ENCODE measurements at regions not wholly inside any gene's neighbourhood (a gene's known extent, or its start where the extent isn't known, plus 50 kb on each side); places are given as distances from the start of the nearest gene placed in this dataset.

DNA sequence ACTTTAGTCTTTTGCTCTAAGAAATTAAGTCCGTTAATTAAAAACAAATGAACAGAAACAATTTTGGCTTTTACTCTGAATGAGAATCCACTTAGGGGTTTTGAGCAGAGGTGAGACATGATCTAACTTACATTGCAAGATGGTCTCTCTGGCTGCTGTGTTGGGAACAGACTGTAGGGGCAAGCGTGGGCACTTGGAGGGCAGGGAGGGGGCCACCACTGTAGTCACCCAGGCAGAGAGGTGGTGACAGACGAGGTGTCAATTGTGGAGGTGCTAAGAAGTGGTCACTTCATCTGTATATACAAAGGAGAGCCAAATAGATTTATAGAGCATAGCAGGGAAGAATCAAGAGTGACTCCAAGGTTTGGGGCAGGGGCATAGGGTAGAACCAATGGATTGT, 71.1 kb upstream of the IRF2BP2 start (continued):
- TF ChIP-seq EGR1 (IDR thresholded peaks at IDR 0.05; ENCODE audit: low read depth), result no peak

DNA sequence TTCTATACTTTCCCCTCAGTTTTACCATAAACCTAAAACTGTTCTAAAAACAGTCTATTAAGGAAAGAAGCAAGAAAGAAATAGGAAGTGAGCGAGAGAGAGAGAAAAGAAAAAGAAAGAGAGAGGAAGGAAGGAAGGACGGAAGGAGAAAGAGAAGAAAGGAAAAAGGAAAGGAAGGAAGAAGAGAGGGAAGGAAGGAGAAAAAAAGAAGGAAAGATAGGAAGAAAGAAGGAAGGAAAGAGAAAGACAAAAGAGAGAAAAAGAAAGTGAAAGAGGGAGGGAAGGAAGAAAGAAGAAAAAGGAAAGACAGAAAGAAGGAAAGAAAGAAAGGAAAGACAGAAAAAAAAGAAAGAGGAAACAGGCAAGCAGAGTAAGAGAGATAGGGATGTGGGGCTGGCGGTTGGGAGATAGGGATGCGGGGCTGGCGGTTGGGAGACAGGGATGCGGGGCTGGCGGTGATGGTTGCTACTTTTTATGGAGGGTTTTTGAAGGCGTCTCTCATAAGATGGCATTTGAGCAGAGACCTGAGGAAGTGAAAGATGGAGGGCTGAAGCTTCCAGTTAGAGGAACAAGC, 70.4 kb upstream of the IRF2BP2 start:
- no peaks in the 10 kb centered on the region for H3K9me3 ChIP-seq (ENCODE audit: control insufficient read depth in 1 of 2, insufficient read depth in 1 of 2, low read depth in 1 of 2, low read length in 2 of 2)
- no peak overlapping the region for H2AFZ ChIP-seq (ENCODE audit: low read depth, low read length, poor library complexity, severe bottlenecking)
- no peaks in the 10 kb centered on the region for H3K79me2 ChIP-seq (ENCODE audit: insufficient read depth, low read length)
- no peak overlapping the region for H3K4me3 ChIP-seq (replicated peaks in 1 of 2; ENCODE audit: low read depth in 1 of 2, low read length in 2 of 2)
- H3K4me2 ChIP-seq (ENCODE audit: low read length), result no peak overlapping the region
- H3K36me3 ChIP-seq (ENCODE audit: control insufficient read depth in 1 of 2, insufficient read depth in 2 of 2, low read length in 2 of 2), result no peaks in the 10 kb centered on the region
- CTCF ChIA-PET, result no interaction called here
- POLR2A ChIA-PET, result no interaction called here
- DNase-seq (ENCODE audit: low read depth, low spot score) (no peak), ATAC-seq (no peak)
- intact Hi-C loops (cut with micrococcal nuclease), result no loop called here
- no TSS peak for BruUV-seq (replicated peaks)
- no peaks in the 10 kb centered on the region for H4K20me1 ChIP-seq (ENCODE audit: insufficient read depth)
- peaks cover 0 to 16% of the 10 kb centered on the region in 2 experiments; a peak in 2 of 4 replicates for H3K4me1 ChIP-seq (ENCODE audit: control insufficient read depth in 1 of 2, insufficient read depth in 2 of 2, low read length in 2 of 2)
- no peaks in the 10 kb centered on the region for H3K9me2 ChIP-seq (ENCODE audit: insufficient read depth)
- no peaks in the 10 kb centered on the region for H3K27me3 ChIP-seq (ENCODE audit: insufficient read depth, low read length)
- TF ChIP-seq POLR2AphosphoS5 (IDR thresholded peaks at IDR 0.05; ENCODE audit: low read depth, low read length) (no peak), EZH2 (IDR thresholded peaks at IDR 0.05) (no peak), ZNF274 (IDR thresholded peaks at IDR 0.05; ENCODE audit: low read depth, low read length) (no peak), JUND (IDR thresholded peaks at IDR 0.05) (no peak), FOSL1 (IDR thresholded peaks at IDR 0.05; ENCODE audit: low read depth) (no peak), CEBPB (IDR thresholded peaks at IDR 0.05; ENCODE audit: low read depth) (no peak), ZFX (IDR thresholded peaks at IDR 0.05) (no peak), POLR2A (IDR thresholded peaks at IDR 0.05; ENCODE audit: borderline replicate concordance, extremely low read depth, insufficient read depth, insufficient read length) (no peak), ELF1 (IDR thresholded peaks at IDR 0.05; ENCODE audit: borderline replicate concordance, low read depth) (no peak), RAD21 (IDR thresholded peaks at IDR 0.05; ENCODE audit: low read depth) (no peak), SP1 (IDR thresholded peaks at IDR 0.05; ENCODE audit: low read depth) (no peak), YY1 (IDR thresholded peaks at IDR 0.05; ENCODE audit: extremely low read depth, insufficient replicate concordance, low read depth, low read length) (no peak)
- TF ChIP-seq, protein P1, sequence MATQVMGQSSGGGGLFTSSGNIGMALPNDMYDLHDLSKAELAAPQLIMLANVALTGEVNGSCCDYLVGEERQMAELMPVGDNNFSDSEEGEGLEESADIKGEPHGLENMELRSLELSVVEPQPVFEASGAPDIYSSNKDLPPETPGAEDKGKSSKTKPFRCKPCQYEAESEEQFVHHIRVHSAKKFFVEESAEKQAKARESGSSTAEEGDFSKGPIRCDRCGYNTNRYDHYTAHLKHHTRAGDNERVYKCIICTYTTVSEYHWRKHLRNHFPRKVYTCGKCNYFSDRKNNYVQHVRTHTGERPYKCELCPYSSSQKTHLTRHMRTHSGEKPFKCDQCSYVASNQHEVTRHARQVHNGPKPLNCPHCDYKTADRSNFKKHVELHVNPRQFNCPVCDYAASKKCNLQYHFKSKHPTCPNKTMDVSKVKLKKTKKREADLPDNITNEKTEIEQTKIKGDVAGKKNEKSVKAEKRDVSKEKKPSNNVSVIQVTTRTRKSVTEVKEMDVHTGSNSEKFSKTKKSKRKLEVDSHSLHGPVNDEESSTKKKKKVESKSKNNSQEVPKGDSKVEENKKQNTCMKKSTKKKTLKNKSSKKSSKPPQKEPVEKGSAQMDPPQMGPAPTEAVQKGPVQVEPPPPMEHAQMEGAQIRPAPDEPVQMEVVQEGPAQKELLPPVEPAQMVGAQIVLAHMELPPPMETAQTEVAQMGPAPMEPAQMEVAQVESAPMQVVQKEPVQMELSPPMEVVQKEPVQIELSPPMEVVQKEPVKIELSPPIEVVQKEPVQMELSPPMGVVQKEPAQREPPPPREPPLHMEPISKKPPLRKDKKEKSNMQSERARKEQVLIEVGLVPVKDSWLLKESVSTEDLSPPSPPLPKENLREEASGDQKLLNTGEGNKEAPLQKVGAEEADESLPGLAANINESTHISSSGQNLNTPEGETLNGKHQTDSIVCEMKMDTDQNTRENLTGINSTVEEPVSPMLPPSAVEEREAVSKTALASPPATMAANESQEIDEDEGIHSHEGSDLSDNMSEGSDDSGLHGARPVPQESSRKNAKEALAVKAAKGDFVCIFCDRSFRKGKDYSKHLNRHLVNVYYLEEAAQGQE (IDR thresholded peaks at IDR 0.05; ENCODE audit: low read depth), result no peak
- RAD21 ChIA-PET (ENCODE audit: low non-redundant PET in 1 of 2, low total read pairs in 2 of 2, uncharacterized antibody in 2 of 2, unreplicated experiment in 2 of 2), result no interaction called here
- no peak overlapping the region for H3K27ac ChIP-seq (ENCODE audit: low read depth, low read length)
- H3K9ac ChIP-seq (ENCODE audit: low read length), result no peak overlapping the region
